ENCODE measurements at regions not wholly inside any gene's neighbourhood (a gene's known extent, or its start where the extent isn't known, plus 50 kb on each side); places are given as distances from the start of the nearest gene placed in this dataset.
A peak's percentile ranks its signal among the peaks of the same experiment; 100 is the strongest.

- in situ Hi-C loops (cut with MboI; ENCODE audit: low sequenced_read_pairs in 4 of 4) (no loop called here), intact Hi-C loops (cut with DNase I; ENCODE audit: low total_unique reads) (no loop called here)
- Histone ChIP-seq H3K4me3 (no peak overlapping the region), H3K36me3 (no peaks in the 10 kb centered on the region), H3K4me1 (no peaks in the 10 kb centered on the region), H3K9me3 (no peaks in the 10 kb centered on the region), H3K27ac (no peak overlapping the region), H3K27me3 (no peaks in the 10 kb centered on the region)
- TF ChIP-seq POLR2A (IDR thresholded peaks at IDR 0.05), result no peak
- TF ChIP-seq, protein P1, sequence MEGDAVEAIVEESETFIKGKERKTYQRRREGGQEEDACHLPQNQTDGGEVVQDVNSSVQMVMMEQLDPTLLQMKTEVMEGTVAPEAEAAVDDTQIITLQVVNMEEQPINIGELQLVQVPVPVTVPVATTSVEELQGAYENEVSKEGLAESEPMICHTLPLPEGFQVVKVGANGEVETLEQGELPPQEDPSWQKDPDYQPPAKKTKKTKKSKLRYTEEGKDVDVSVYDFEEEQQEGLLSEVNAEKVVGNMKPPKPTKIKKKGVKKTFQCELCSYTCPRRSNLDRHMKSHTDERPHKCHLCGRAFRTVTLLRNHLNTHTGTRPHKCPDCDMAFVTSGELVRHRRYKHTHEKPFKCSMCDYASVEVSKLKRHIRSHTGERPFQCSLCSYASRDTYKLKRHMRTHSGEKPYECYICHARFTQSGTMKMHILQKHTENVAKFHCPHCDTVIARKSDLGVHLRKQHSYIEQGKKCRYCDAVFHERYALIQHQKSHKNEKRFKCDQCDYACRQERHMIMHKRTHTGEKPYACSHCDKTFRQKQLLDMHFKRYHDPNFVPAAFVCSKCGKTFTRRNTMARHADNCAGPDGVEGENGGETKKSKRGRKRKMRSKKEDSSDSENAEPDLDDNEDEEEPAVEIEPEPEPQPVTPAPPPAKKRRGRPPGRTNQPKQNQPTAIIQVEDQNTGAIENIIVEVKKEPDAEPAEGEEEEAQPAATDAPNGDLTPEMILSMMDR (IDR thresholded peaks at IDR 0.05 in 4 of 5, conservative IDR thresholded peaks at IDR 0.05 in 1 of 5), result no peak
- no peak for DNase-seq
- ATAC-seq, result no peak
Observed at GRCh38 chr5:56446728-56447127, 213.6 kb upstream of the ANKRD55 start.

- Histone ChIP-seq H3K4me1 (no peaks in the 10 kb centered on the region), H3K27ac (no peak overlapping the region), H3K9me3 (no peaks in the 10 kb centered on the region), H3K4me3 (no peak overlapping the region), H3K36me3 (no peaks in the 10 kb centered on the region), H3K27me3 (no peaks in the 10 kb centered on the region)
- in situ Hi-C loops (cut with MboI; ENCODE audit: low sequenced_read_pairs in 4 of 4), result no loop called here
- DNase-seq (no peak), ATAC-seq (no peak)
- intact Hi-C loops (cut with DNase I; ENCODE audit: low total_unique reads), result no loop called here
- TF ChIP-seq POLR2A (IDR thresholded peaks at IDR 0.05), result no peak
- TF ChIP-seq, protein P1 (IDR thresholded peaks at IDR 0.05 in 4 of 5, conservative IDR thresholded peaks at IDR 0.05 in 1 of 5), result no peak
Observed at GRCh38 chr5:56443826-56444225, 210.7 kb upstream of the ANKRD55 start.

GRCh38 chr5:56440871-56441740 is 208.0 kb upstream of the ANKRD55 start:
- intact Hi-C loops (cut with DNase I; ENCODE audit: low total_unique reads), result no loop called here
- Histone ChIP-seq H3K9me3 (no peaks in the 10 kb centered on the region), H3K27me3 (no peaks in the 10 kb centered on the region), H3K4me1 (no peaks in the 10 kb centered on the region), H3K4me3 (no peak overlapping the region), H3K36me3 (no peaks in the 10 kb centered on the region), H3K27ac (no peak overlapping the region)
- TF ChIP-seq, protein P1 (IDR thresholded peaks at IDR 0.05 in 4 of 5, conservative IDR thresholded peaks at IDR 0.05 in 1 of 5), result no peak
- no peak for TF ChIP-seq POLR2A (IDR thresholded peaks at IDR 0.05)
- DNase-seq (peak; percentile 12 to 27), ATAC-seq (peak; percentile 65 to 84)
- in situ Hi-C loops (cut with MboI; ENCODE audit: low sequenced_read_pairs in 4 of 4), result no loop called here

- H3K36me3 ChIP-seq, result no peaks in the 10 kb centered on the region
- no peak overlapping the region for H3K4me3 ChIP-seq
- H3K27me3 ChIP-seq, result no peaks in the 10 kb centered on the region
- intact Hi-C loops (cut with DNase I; ENCODE audit: low total_unique reads) (no loop called here), in situ Hi-C loops (cut with MboI; ENCODE audit: low sequenced_read_pairs in 4 of 4) (no loop called here)
- no peaks in the 10 kb centered on the region for H3K9me3 ChIP-seq
- no peak for TF ChIP-seq POLR2A (IDR thresholded peaks at IDR 0.05)
- TF ChIP-seq, protein P1 (IDR thresholded peaks at IDR 0.05 in 4 of 5, conservative IDR thresholded peaks at IDR 0.05 in 1 of 5), result no peak
- H3K4me1 ChIP-seq, result no peaks in the 10 kb centered on the region
- no peak overlapping the region for H3K27ac ChIP-seq
- ATAC-seq, result no peak
- DNase-seq, result no peak
Observed at GRCh38 chr5:56434986-56435385, 201.9 kb upstream of the ANKRD55 start.

All from gastrocnemius medialis (tissue), 4 donors.